Smooth muscle cell (in vitro differentiated cells): ENCODE measurements at regions not wholly inside any gene's neighbourhood (a gene's known extent, or its start where the extent isn't known, plus 50 kb on each side); places are given as distances from the start of the nearest gene placed in this dataset.

Experiments used
- DNase-seq: peaks from one replicate; lab custom pipeline; 2025; ENCODE audit not compliant: unreplicated experiment; lab: John Stamatoyannopoulos, UW
- H2AFZ ChIP-seq: fragments of 200-600 bp; sonication (generic); 2 replicates; pipeline ENCODE4 v1.6.0; 2016; ENCODE audit warnings: antibody characterized with exemption, low read depth, mild to moderate bottlenecking
- H3F3A ChIP-seq: fragments of 200-600 bp; sonication (generic); 2 replicates; pipeline ENCODE4 v1.6.0; 2017; ENCODE audit warnings: antibody characterized with exemption, low read depth
- H3K27ac ChIP-seq: fragments of 200-600 bp; sonication (generic); 2 replicates; pipeline ENCODE4 v1.5.1; 2016; ENCODE audit warnings: low read depth, mild to moderate bottlenecking
- H3K27me3 ChIP-seq: fragments of 200-600 bp; sonication (generic); 2 replicates; pipeline ENCODE4 v1.6.1; 2016; ENCODE audit warnings: low read depth, mild to moderate bottlenecking
- H3K36me3 ChIP-seq: fragments of 200-600 bp; sonication (generic); 2 replicates; pipeline ENCODE4 v1.5.1; 2016; ENCODE audit warnings: low read depth
- H3K4me1 ChIP-seq: fragments of 200-600 bp; sonication (generic); 2 replicates; pipeline ENCODE4 v1.5.1; 2016; ENCODE audit warnings: low read depth
- H3K4me2 ChIP-seq: fragments of 200-600 bp; sonication (generic); 2 replicates; pipeline ENCODE4 v1.6.0; 2016; ENCODE audit warnings: mild to moderate bottlenecking
- H3K4me3 ChIP-seq: fragments of 200-600 bp; sonication (generic); 2 replicates; pipeline ENCODE4 v1.5.1; 2016; ENCODE audit warnings: mild to moderate bottlenecking
- H3K79me2 ChIP-seq: fragments of 200-600 bp; sonication (generic); 2 replicates; pipeline ENCODE4 v1.6.0; 2016; ENCODE audit warnings: low read depth, mild to moderate bottlenecking
- H3K9ac ChIP-seq: fragments of 200-600 bp; sonication (generic); 2 replicates; pipeline ENCODE4 v1.6.0; 2016; ENCODE audit warnings: low read depth
- H3K9me3 ChIP-seq: fragments of 200-600 bp; sonication (generic); replicated peaks from 2 replicates; pipeline ENCODE4 v1.5.1; 2016; ENCODE audit warnings: low read depth
- H4K20me1 ChIP-seq: fragments of 200-600 bp; sonication (generic); 2 replicates; pipeline ENCODE4 v1.6.0; 2016; ENCODE audit warnings: low read depth
- CTCF ChIP-seq: fragments of 200-600 bp; sonication (generic); IDR thresholded peaks from 2 replicates; pipeline ENCODE4 v1.5.1; 2017; ENCODE audit warnings: borderline replicate concordance, mild to moderate bottlenecking, antibody characterized with exemption; ENCODE audit not compliant: insufficient read depth, poor library complexity, severe bottlenecking
- WGBS: methylation state at CpG from one replicate; pipeline ENCODE4 v1.1.7; 2016; ENCODE audit warnings: low lambda C conversion rate; 5-methylcytosine and 5-hydroxymethylcytosine counted together

- no peaks in the 10 kb centered on the region for H3K79me2 ChIP-seq
- TF ChIP-seq CTCF: no peak
- H3K4me1 ChIP-seq: no peaks in the 10 kb centered on the region
- DNase-seq: no peak
- H2AFZ ChIP-seq: no peak overlapping the region
- H3K9me3 ChIP-seq: no peaks in the 10 kb centered on the region
- H3K36me3 ChIP-seq: no peaks in the 10 kb centered on the region
- H3K9ac ChIP-seq: no peak overlapping the region
- WGBS: 84% methylated on average over 2 of the region's 2 CpGs
- H3K4me3 ChIP-seq: no peak overlapping the region
- H3K27ac ChIP-seq: no peak overlapping the region
- H3F3A ChIP-seq: no peaks in the 10 kb centered on the region
- no peak overlapping the region for H3K4me2 ChIP-seq
- no peaks in the 10 kb centered on the region for H3K27me3 ChIP-seq
- H4K20me1 ChIP-seq: no peaks in the 10 kb centered on the region
Observed at GRCh38 chr16:63100082-63100481, 1063.8 kb upstream of the CDH8 start.

- H2AFZ ChIP-seq: no peak overlapping the region
- H3K27me3 ChIP-seq: no peaks in the 10 kb centered on the region
- DNase-seq: no peak
- H3K27ac ChIP-seq: no peak overlapping the region
- no peaks in the 10 kb centered on the region for H3F3A ChIP-seq
- H3K79me2 ChIP-seq: no peaks in the 10 kb centered on the region
- H3K36me3 ChIP-seq: no peaks in the 10 kb centered on the region
- no peak for TF ChIP-seq CTCF
- 93% methylated on average over 5 of the region's 5 CpGs for WGBS
- H4K20me1 ChIP-seq: no peaks in the 10 kb centered on the region
- H3K9ac ChIP-seq: no peak overlapping the region
- no peaks in the 10 kb centered on the region for H3K4me1 ChIP-seq
- no peaks in the 10 kb centered on the region for H3K9me3 ChIP-seq
- no peak overlapping the region for H3K4me2 ChIP-seq
- H3K4me3 ChIP-seq: no peak overlapping the region
Observed at GRCh38 chr16:63096857-63097256, 1060.6 kb upstream of the CDH8 start.

- no peak overlapping the region for H3K4me2 ChIP-seq
- no peaks in the 10 kb centered on the region for H3K27me3 ChIP-seq
- H3K9me3 ChIP-seq: no peaks in the 10 kb centered on the region
- no peak overlapping the region for H2AFZ ChIP-seq
- H3F3A ChIP-seq: no peaks in the 10 kb centered on the region
- no peaks in the 10 kb centered on the region for H3K36me3 ChIP-seq
- no peak overlapping the region for H3K27ac ChIP-seq
- H4K20me1 ChIP-seq: no peaks in the 10 kb centered on the region
- H3K9ac ChIP-seq: no peak overlapping the region
- no peaks in the 10 kb centered on the region for H3K79me2 ChIP-seq
- no peak overlapping the region for H3K4me3 ChIP-seq
- TF ChIP-seq CTCF: no peak
- no peak for DNase-seq
- H3K4me1 ChIP-seq: no peaks in the 10 kb centered on the region
Observed at GRCh38 chr16:63092736-63093135, 1056.5 kb upstream of the CDH8 start.

GRCh38 chr16:63082101-63082500 lies 1045.9 kb upstream of the CDH8 start:
- no peak for TF ChIP-seq CTCF
- Histone ChIP-seq H3K4me3 (no peak overlapping the region), H3K79me2 (no peaks in the 10 kb centered on the region), H3K36me3 (no peaks in the 10 kb centered on the region), H3K4me2 (no peak overlapping the region), H3K4me1 (no peaks in the 10 kb centered on the region), H3K9ac (no peak overlapping the region), H4K20me1 (no peaks in the 10 kb centered on the region), H3K27me3 (no peaks in the 10 kb centered on the region), H2AFZ (no peak overlapping the region), H3K9me3 (no peaks in the 10 kb centered on the region), H3K27ac (no peak overlapping the region), H3F3A (no peaks in the 10 kb centered on the region)
- DNase-seq: no peak
- 88% methylated on average over 2 of the region's 2 CpGs for WGBS
